Glutamatergic neuron (in vitro differentiated cells): ENCODE measurements at regions not wholly inside any gene's neighbourhood (a gene's known extent, or its start where the extent isn't known, plus 50 kb on each side); places are given as distances from the start of the nearest gene placed in this dataset.

Experiments used
- DNase-seq: peaks from one replicate; pipeline ENCODE4 v3.0.0; 2022
- H3K27ac Mint-ChIP-seq: one replicate; pipeline ENCODE4 v1.8.0; 2020; ENCODE audit warnings: mild to moderate bottlenecking, mixed read lengths, inconsistent platforms; ENCODE audit not compliant: unreplicated experiment
- H3K27me3 Mint-ChIP-seq: one replicate; pipeline ENCODE4 v1.8.0; 2020; ENCODE audit warnings: mild to moderate bottlenecking, moderate library complexity, mixed read lengths, inconsistent platforms; ENCODE audit not compliant: unreplicated experiment
- H3K36me3 Mint-ChIP-seq: one replicate; pipeline ENCODE4 v1.8.0; 2020; ENCODE audit warnings: mild to moderate bottlenecking, mixed read lengths, inconsistent platforms; ENCODE audit not compliant: unreplicated experiment
- H3K4me1 Mint-ChIP-seq: one replicate; pipeline ENCODE4 v1.8.0; 2020; ENCODE audit warnings: mild to moderate bottlenecking, low read depth, mixed read lengths, inconsistent platforms; ENCODE audit not compliant: unreplicated experiment
- H3K4me3 Mint-ChIP-seq: one replicate; pipeline ENCODE4 v1.8.0; 2020; ENCODE audit warnings: mild to moderate bottlenecking, mixed read lengths, inconsistent platforms; ENCODE audit not compliant: unreplicated experiment
- H3K9me3 Mint-ChIP-seq: one replicate; pipeline ENCODE4 v1.8.0; 2020; ENCODE audit warnings: mild to moderate bottlenecking, moderate library complexity, mixed read lengths, inconsistent platforms; ENCODE audit not compliant: unreplicated experiment
- CTCF ChIP-seq: fragments of 200-600 bp; sonication (generic); IDR thresholded peaks from one replicate; pipeline ENCODE4 v1.5.0; 2021; ENCODE audit not compliant: partially characterized antibody, unreplicated experiment

- Mint-ChIP-seq H3K9me3 (peaks cover 13% of the 10 kb centered on the region), H3K27ac (no peak overlapping the region), H3K27me3 (peaks cover 8% of the 10 kb centered on the region), H3K4me3 (no peak overlapping the region), H3K36me3 (no peaks in the 10 kb centered on the region), H3K4me1 (peaks cover 46% of the 10 kb centered on the region)
- DNase-seq = no peak
- no peak for TF ChIP-seq CTCF
Measured at GRCh38 chr6:133704371-133704770, 184.5 kb upstream of the TCF21 start.

GRCh38 chr6:133705066-133705465 lies 183.8 kb upstream of the TCF21 start:
- Mint-ChIP-seq H3K27ac (no peak overlapping the region), H3K9me3 (peaks cover 12% of the 10 kb centered on the region), H3K36me3 (no peaks in the 10 kb centered on the region), H3K4me3 (no peak overlapping the region), H3K4me1 (peaks cover 44% of the 10 kb centered on the region), H3K27me3 (peaks cover 8% of the 10 kb centered on the region)
- TF ChIP-seq CTCF = no peak
- DNase-seq = no peak

- peaks cover 12% of the 10 kb centered on the region for H3K9me3 Mint-ChIP-seq
- peaks cover 6% of the 10 kb centered on the region for H3K27me3 Mint-ChIP-seq
- H3K4me3 Mint-ChIP-seq = no peak overlapping the region
- TF ChIP-seq CTCF = no peak
- H3K36me3 Mint-ChIP-seq = no peaks in the 10 kb centered on the region
- peaks cover 42% of the 10 kb centered on the region for H3K4me1 Mint-ChIP-seq
- H3K27ac Mint-ChIP-seq = peak overlapping the region; percentile 96
- no peak for DNase-seq
Measured at GRCh38 chr6:133705731-133706130, 183.2 kb upstream of the TCF21 start.

GRCh38 chr6:133707456-133707855 lies 181.5 kb upstream of the TCF21 start:
- no peaks in the 10 kb centered on the region for H3K36me3 Mint-ChIP-seq
- peak overlapping the region; percentile 96 for H3K27ac Mint-ChIP-seq
- H3K9me3 Mint-ChIP-seq = peaks cover 6% of the 10 kb centered on the region
- peak overlapping the region; percentile 38 for H3K4me3 Mint-ChIP-seq
- peaks cover 2% of the 10 kb centered on the region for H3K27me3 Mint-ChIP-seq
- H3K4me1 Mint-ChIP-seq = peaks cover 31% of the 10 kb centered on the region
- TF ChIP-seq CTCF = no peak
- DNase-seq = peak; percentile 24

GRCh38 chr6:133710826-133711225 lies 178.1 kb upstream of the TCF21 start:
- H3K9me3 Mint-ChIP-seq = peaks cover 4% of the 10 kb centered on the region
- no peak overlapping the region for H3K27ac Mint-ChIP-seq
- peaks cover 2% of the 10 kb centered on the region for H3K27me3 Mint-ChIP-seq
- H3K4me1 Mint-ChIP-seq = peaks cover 19% of the 10 kb centered on the region
- no peak for TF ChIP-seq CTCF
- no peak overlapping the region for H3K4me3 Mint-ChIP-seq
- DNase-seq = no peak
- no peaks in the 10 kb centered on the region for H3K36me3 Mint-ChIP-seq
